Progenitor cell of endocrine pancreas (in vitro differentiated cells): ENCODE measurements at regions not wholly inside any gene's neighbourhood (a gene's known extent, or its start where the extent isn't known, plus 50 kb on each side); places are given as distances from the start of the nearest gene placed in this dataset.

Source experiments
- DNase-seq: peaks from one replicate; pipeline ENCODE4 v3.0.0; 2021; ENCODE audit warnings: low spot score; ENCODE audit not compliant: unreplicated experiment
- H3K27ac Mint-ChIP-seq: 2 replicates; pipeline ENCODE4 v1.8.0; 2021; ENCODE audit warnings: mild to moderate bottlenecking, moderate library complexity, mixed read lengths
- H3K27me3 Mint-ChIP-seq: 2 replicates; pipeline ENCODE4 v1.8.0; 2021; ENCODE audit warnings: mixed read lengths
- H3K36me3 Mint-ChIP-seq: 2 replicates; pipeline ENCODE4 v1.8.0; 2022; ENCODE audit warnings: mixed read lengths; ENCODE audit not compliant: insufficient read depth
- H3K4me1 Mint-ChIP-seq: 2 replicates; pipeline ENCODE4 v1.8.0; 2021; ENCODE audit warnings: low read depth, mixed read lengths
- H3K4me3 Mint-ChIP-seq: 2 replicates; pipeline ENCODE4 v1.8.0; 2021; ENCODE audit warnings: low read depth, mild to moderate bottlenecking, moderate library complexity, mixed read lengths
- H3K9me3 Mint-ChIP-seq: 2 replicates; pipeline ENCODE4 v1.8.0; 2021; ENCODE audit warnings: low read depth, mixed read lengths
- TF ChIP-seq, protein P1 (sequence below): fragments of 200-600 bp; sonication (generic); IDR thresholded peaks from one replicate; pipeline ENCODE4 v1.5.0; 2021; ENCODE audit warnings: antibody characterized with exemption, mild to moderate bottlenecking; ENCODE audit not compliant: unreplicated experiment

- no peak overlapping the region for H3K27ac Mint-ChIP-seq
- no peaks in the 10 kb centered on the region for H3K9me3 Mint-ChIP-seq
- H3K27me3 Mint-ChIP-seq, result peaks cover 40% of the 10 kb centered on the region
- TF ChIP-seq, protein P1, sequence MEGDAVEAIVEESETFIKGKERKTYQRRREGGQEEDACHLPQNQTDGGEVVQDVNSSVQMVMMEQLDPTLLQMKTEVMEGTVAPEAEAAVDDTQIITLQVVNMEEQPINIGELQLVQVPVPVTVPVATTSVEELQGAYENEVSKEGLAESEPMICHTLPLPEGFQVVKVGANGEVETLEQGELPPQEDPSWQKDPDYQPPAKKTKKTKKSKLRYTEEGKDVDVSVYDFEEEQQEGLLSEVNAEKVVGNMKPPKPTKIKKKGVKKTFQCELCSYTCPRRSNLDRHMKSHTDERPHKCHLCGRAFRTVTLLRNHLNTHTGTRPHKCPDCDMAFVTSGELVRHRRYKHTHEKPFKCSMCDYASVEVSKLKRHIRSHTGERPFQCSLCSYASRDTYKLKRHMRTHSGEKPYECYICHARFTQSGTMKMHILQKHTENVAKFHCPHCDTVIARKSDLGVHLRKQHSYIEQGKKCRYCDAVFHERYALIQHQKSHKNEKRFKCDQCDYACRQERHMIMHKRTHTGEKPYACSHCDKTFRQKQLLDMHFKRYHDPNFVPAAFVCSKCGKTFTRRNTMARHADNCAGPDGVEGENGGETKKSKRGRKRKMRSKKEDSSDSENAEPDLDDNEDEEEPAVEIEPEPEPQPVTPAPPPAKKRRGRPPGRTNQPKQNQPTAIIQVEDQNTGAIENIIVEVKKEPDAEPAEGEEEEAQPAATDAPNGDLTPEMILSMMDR, result no peak
- H3K4me3 Mint-ChIP-seq, result no peak overlapping the region
- H3K36me3 Mint-ChIP-seq, result no peaks in the 10 kb centered on the region
- H3K4me1 Mint-ChIP-seq, result peaks cover 15% of the 10 kb centered on the region
- no peak for DNase-seq
Observed at GRCh38 chr11:33455867-33456463, 198.8 kb downstream of the HIPK3 start.

DNA sequence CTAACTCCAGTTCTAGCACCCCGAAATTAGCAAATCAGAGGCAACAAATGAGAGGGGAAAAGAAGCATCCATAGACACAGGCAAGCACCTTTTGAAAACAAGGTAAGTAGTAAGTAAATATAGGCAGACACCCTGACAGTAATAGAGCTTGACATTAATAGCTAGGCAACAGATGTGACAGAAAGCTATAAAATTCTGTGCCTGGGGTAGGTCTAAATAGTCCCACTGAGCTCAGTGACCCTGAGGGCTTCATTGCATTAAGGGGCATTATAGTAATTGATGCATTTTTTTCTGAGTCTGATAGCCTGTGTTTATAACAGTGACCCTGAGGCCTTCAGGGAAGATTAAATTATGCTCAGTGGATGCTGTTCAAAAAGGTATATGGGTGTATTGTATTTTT lies 197.1 kb downstream of the HIPK3 start:
- TF ChIP-seq, protein P1, result no peak
- H3K27me3 Mint-ChIP-seq, result peaks cover 30% of the 10 kb centered on the region
- H3K4me3 Mint-ChIP-seq, result no peak overlapping the region
- H3K4me1 Mint-ChIP-seq, result peaks cover 29% of the 10 kb centered on the region
- no peaks in the 10 kb centered on the region for H3K9me3 Mint-ChIP-seq
- H3K27ac Mint-ChIP-seq, result no peak overlapping the region
- no peak for DNase-seq
- H3K36me3 Mint-ChIP-seq, result no peaks in the 10 kb centered on the region

DNA sequence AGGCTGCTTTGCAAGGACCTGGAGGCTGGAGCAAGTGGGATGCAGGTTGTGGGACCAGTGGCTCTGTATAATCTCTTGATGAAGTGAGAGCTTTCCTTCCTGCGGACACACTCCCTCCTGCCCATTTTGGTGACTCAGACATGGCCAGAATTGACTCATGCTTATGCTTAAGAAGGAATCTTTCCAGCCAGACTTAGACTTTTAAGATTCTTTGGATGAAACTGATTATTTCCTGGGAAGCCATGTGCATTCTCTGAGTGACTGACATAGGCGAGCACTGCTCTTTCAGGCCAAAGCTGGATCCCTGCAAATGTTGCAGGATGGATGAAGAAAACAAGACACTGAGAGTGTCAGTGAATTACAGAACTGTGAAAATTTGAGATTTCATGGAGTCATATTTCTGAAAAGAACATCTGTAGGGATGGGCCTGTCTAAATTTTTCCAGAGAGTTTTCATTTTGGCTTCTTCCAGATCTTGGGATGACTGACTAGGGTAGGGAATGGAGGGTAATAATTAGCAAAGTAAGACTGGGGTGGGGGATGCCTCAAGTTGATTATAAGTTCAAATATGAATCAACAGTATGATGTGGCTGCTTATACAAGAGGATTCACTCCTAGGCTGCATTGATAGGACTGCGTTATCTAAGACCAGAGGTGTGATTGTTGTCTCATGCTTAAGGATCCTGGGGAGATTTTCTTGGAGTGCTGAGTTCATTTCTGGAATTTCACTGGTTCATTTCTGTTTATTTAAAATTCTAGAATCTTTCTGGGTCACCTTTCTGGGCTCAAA lies 195.8 kb downstream of the HIPK3 start:
- Mint-ChIP-seq H3K4me3 (no peak overlapping the region), H3K36me3 (no peaks in the 10 kb centered on the region), H3K9me3 (no peaks in the 10 kb centered on the region), H3K4me1 (peaks cover 33% of the 10 kb centered on the region), H3K27ac (no peak overlapping the region), H3K27me3 (peaks cover 21% of the 10 kb centered on the region)
- DNase-seq, result no peak
- TF ChIP-seq, protein P1, result no peak

DNA sequence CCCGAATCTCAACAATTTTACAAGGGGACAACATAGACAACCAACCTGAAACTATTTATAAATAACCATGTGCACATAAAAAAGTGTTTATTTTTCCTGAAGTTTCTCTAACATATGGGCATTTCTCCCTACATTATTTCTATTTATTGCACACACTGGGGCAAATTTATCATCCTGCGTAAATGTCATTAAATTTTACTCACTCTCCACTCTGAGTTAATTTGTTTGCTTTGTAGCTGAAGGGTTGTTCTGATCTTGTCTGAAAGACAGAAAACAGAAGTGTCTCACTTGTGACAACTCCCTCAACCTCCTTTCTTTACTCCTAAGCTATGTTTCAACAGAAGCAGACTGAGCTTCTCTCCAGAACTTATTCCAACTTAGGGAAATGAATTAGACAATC lies 194.2 kb downstream of the HIPK3 start:
- H3K4me3 Mint-ChIP-seq, result no peak overlapping the region
- peaks cover 25% of the 10 kb centered on the region for H3K27me3 Mint-ChIP-seq
- H3K36me3 Mint-ChIP-seq, result no peaks in the 10 kb centered on the region
- H3K27ac Mint-ChIP-seq, result no peak overlapping the region
- no peak for DNase-seq
- H3K4me1 Mint-ChIP-seq, result peaks cover 33% of the 10 kb centered on the region
- H3K9me3 Mint-ChIP-seq, result no peaks in the 10 kb centered on the region
- TF ChIP-seq, protein P1, result no peak

DNA sequence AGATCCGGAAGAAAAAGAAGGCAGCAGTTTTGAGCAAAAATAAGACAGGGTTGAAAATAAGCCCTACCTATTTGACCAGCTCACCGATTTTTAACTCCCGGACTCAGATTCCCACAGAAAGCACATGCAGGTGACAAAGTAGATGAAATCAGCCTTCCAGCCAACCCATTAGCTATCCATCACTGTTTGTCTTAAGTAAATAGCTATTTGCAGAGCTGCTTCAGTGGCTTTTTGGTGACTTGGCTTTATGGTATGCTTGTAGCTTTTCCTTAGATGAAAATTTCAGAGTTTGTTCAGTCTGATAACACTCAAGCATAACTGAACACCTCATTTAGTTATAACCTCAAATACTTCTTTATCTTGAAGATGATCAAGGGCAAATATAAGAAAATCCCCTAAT lies 192.6 kb downstream of the HIPK3 start:
- H3K27ac Mint-ChIP-seq, result no peak overlapping the region
- no peak for DNase-seq
- H3K27me3 Mint-ChIP-seq, result peaks cover 20% of the 10 kb centered on the region
- no peaks in the 10 kb centered on the region for H3K9me3 Mint-ChIP-seq
- H3K4me1 Mint-ChIP-seq, result peaks cover 33% of the 10 kb centered on the region
- no peak overlapping the region for H3K4me3 Mint-ChIP-seq
- no peaks in the 10 kb centered on the region for H3K36me3 Mint-ChIP-seq
- TF ChIP-seq, protein P1, result no peak
